Gastrocnemius medialis (tissue), 4 donors: ENCODE measurements at regions not wholly inside any gene's neighbourhood (a gene's known extent, or its start where the extent isn't known, plus 50 kb on each side); places are given as distances from the start of the nearest gene placed in this dataset.
"Not testable (repeated sequence)": the region's sequence is repeated elsewhere in the genome, so short reads cannot be mapped to it uniquely, and the experiment has no call there.

Experiments
- CTCF ChIP-seq, 5 experiments: fragments of 450-650 bp in 3 of 5; fragments of 200-600 bp in 2 of 5; sonication (generic) in 2 of 5; IDR thresholded peaks in 4 of 5; conservative IDR thresholded peaks in 1 of 5; 1 replicate in 4 of 5; 2 replicates in 1 of 5; pipeline ENCODE4 v1.5.1; 2016 to 2019; ENCODE audit warnings: antibody characterized with exemption in 5 of 5, mild to moderate bottlenecking in 3 of 5, moderate library complexity in 3 of 5
- POLR2A ChIP-seq, 2 donors: fragments of 450-650 bp; IDR thresholded peaks; one replicate each; pipeline ENCODE4 v1.6.1; 2017; ENCODE audit warnings: antibody characterized with exemption in 2 of 2, mild to moderate bottlenecking in 2 of 2, moderate library complexity in 2 of 2

GRCh38 chr20:30289049-30289448 lies 968.4 kb upstream of the DEFB115 start:
- not testable (repeated sequence) for TF ChIP-seq CTCF (IDR thresholded peaks at IDR 0.05 in 4 of 5, conservative IDR thresholded peaks at IDR 0.05 in 1 of 5); POLR2A (IDR thresholded peaks at IDR 0.05)
